ENCODE measurements at regions not wholly inside any gene's neighbourhood (a gene's known extent, or its start where the extent isn't known, plus 50 kb on each side); places are given as distances from the start of the nearest gene placed in this dataset.

GRCh38 chr20:62566266-62566665 lies 76.0 kb upstream of the SLCO4A1 start:
- TF ChIP-seq CTCF (IDR thresholded peaks at IDR 0.05) (no peak), ZNF416 (CRISPR knock-in tag; IDR thresholded peaks at IDR 0.05) (no peak), USF2 (CRISPR knock-in tag; IDR thresholded peaks at IDR 0.05) (no peak), MAX (CRISPR knock-in tag; IDR thresholded peaks at IDR 0.05) (no peak), ZNF121 (CRISPR knock-in tag; IDR thresholded peaks at IDR 0.05) (no peak), FOXK1 (CRISPR knock-in tag; IDR thresholded peaks at IDR 0.05) (no peak), ATF3 (CRISPR knock-in tag; conservative IDR thresholded peaks at IDR 0.05) (no peak), SP1 (CRISPR knock-in tag; conservative IDR thresholded peaks at IDR 0.05) (no peak), NFYB (CRISPR knock-in tag; conservative IDR thresholded peaks at IDR 0.05; ENCODE audit: low read depth) (no peak), TP53 (CRISPR knock-in tag; IDR thresholded peaks at IDR 0.05) (no peak), PRDM15 (CRISPR knock-in tag; IDR thresholded peaks at IDR 0.05) (no peak)
